ENCODE measurements at regions not wholly inside any gene's neighbourhood (a gene's known extent, or its start where the extent isn't known, plus 50 kb on each side); places are given as distances from the start of the nearest gene placed in this dataset.

GRCh38 chr15:93830221-93831080, 400.9 kb upstream of the MCTP2 start (continued):
- TF ChIP-seq ELF4 (CRISPR knock-in tag; IDR thresholded peaks at IDR 0.05; ENCODE audit: low read depth) (no peak), HMGA2 (CRISPR knock-in tag; IDR thresholded peaks at IDR 0.05) (no peak), ERG (CRISPR knock-in tag; IDR thresholded peaks at IDR 0.05) (no peak), ZSCAN18 (CRISPR knock-in tag; IDR thresholded peaks at IDR 0.05) (no peak), ATF2 (CRISPR knock-in tag; IDR thresholded peaks at IDR 0.05; ENCODE audit: borderline replicate concordance, low read depth) (no peak)
- TF ChIP-seq, protein P1, sequence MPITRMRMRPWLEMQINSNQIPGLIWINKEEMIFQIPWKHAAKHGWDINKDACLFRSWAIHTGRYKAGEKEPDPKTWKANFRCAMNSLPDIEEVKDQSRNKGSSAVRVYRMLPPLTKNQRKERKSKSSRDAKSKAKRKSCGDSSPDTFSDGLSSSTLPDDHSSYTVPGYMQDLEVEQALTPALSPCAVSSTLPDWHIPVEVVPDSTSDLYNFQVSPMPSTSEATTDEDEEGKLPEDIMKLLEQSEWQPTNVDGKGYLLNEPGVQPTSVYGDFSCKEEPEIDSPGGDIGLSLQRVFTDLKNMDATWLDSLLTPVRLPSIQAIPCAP (CRISPR knock-in tag; IDR thresholded peaks at IDR 0.05): no peak
- TF ChIP-seq, protein P2, sequence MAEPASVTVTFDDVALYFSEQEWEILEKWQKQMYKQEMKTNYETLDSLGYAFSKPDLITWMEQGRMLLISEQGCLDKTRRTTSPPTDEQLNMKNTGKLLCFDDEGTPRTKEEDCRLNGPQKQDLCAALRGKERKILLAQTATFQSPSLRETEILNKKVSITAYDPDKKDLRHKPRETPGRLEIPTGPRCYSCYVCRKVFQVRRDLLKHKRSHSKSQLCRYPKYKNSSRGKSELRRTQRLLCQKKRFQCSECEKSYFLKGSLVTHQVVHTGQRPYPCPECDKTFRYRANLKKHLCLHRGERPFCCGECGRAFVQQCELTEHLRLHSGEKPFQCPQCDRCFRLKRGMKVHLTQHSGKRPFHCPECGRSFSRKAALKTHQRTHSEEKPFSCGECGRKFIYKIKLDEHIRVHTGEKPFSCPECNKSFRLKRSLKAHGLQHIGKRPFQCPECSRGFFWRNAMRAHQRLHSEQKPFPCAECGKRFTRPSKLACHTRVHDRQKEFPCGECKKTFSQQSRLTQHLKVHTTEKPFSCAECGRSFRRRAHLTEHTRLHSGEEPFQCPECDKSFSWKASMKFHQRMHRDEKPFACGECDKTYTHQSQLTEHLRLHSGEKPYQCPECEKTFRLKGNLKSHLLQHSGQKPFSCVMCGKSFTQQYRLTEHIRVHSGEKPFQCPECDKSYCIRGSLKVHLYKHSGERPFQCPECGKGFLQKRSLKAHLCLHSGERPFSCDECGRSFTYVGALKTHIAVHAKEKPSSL (CRISPR knock-in tag; conservative IDR thresholded peaks at IDR 0.05): no peak

GRCh38 chr15:93829115-93829870, 402.1 kb upstream of the MCTP2 start:
- H3K4me3 Mint-ChIP-seq: no peak overlapping the region
- no peaks in the 10 kb centered on the region for H3K36me3 Mint-ChIP-seq
- DNase-seq (ENCODE audit: low spot score) (no peak), ATAC-seq (peak; percentile 52)
- no peaks in the 10 kb centered on the region for H3K9me3 Mint-ChIP-seq
- ChIA-PET CTCF (no interaction called here), POLR2A (interaction anchor here (0.6 kb wide), 1 partner anchor 25 kb away, joined by 3 read pairs; no protein-coding TSS in a partner anchor)
- H3K27me3 Mint-ChIP-seq (ENCODE audit: low read depth): peaks cover 5% of the 10 kb centered on the region; the same call in 1 of the 2 replicates
- peak overlapping the region; percentile 48; the same call in 1 of the 2 replicates for H3K27ac Mint-ChIP-seq
- H3K4me1 Mint-ChIP-seq: peaks cover 11% of the 10 kb centered on the region
- TF ChIP-seq, protein P3, sequence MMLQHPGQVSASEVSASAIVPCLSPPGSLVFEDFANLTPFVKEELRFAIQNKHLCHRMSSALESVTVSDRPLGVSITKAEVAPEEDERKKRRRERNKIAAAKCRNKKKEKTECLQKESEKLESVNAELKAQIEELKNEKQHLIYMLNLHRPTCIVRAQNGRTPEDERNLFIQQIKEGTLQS (CRISPR knock-in tag; conservative IDR thresholded peaks at IDR 0.05): no peak
- TF ChIP-seq ZNF416 (CRISPR knock-in tag; IDR thresholded peaks at IDR 0.05): no peak
- TF ChIP-seq, protein P4, sequence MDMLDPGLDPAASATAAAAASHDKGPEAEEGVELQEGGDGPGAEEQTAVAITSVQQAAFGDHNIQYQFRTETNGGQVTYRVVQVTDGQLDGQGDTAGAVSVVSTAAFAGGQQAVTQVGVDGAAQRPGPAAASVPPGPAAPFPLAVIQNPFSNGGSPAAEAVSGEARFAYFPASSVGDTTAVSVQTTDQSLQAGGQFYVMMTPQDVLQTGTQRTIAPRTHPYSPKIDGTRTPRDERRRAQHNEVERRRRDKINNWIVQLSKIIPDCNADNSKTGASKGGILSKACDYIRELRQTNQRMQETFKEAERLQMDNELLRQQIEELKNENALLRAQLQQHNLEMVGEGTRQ (CRISPR knock-in tag; IDR thresholded peaks at IDR 0.05): no peak
- TF ChIP-seq GABPB1 (CRISPR knock-in tag; IDR thresholded peaks at IDR 0.05): no peak
- TF ChIP-seq PRRX2 (CRISPR knock-in tag; IDR thresholded peaks at IDR 0.05): no peak
- no peak for TF ChIP-seq NR3C1 (CRISPR knock-in tag; conservative IDR thresholded peaks at IDR 0.05; ENCODE audit: low read depth)
- no peak for TF ChIP-seq ZBTB21 (CRISPR knock-in tag; IDR thresholded peaks at IDR 0.05; ENCODE audit: borderline replicate concordance)
- TF ChIP-seq AR (CRISPR knock-in tag; IDR thresholded peaks at IDR 0.05): no peak
- TF ChIP-seq, protein P5, sequence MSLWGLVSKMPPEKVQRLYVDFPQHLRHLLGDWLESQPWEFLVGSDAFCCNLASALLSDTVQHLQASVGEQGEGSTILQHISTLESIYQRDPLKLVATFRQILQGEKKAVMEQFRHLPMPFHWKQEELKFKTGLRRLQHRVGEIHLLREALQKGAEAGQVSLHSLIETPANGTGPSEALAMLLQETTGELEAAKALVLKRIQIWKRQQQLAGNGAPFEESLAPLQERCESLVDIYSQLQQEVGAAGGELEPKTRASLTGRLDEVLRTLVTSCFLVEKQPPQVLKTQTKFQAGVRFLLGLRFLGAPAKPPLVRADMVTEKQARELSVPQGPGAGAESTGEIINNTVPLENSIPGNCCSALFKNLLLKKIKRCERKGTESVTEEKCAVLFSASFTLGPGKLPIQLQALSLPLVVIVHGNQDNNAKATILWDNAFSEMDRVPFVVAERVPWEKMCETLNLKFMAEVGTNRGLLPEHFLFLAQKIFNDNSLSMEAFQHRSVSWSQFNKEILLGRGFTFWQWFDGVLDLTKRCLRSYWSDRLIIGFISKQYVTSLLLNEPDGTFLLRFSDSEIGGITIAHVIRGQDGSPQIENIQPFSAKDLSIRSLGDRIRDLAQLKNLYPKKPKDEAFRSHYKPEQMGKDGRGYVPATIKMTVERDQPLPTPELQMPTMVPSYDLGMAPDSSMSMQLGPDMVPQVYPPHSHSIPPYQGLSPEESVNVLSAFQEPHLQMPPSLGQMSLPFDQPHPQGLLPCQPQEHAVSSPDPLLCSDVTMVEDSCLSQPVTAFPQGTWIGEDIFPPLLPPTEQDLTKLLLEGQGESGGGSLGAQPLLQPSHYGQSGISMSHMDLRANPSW (CRISPR knock-in tag; conservative IDR thresholded peaks at IDR 0.05; ENCODE audit: low read depth): no peak
- no peak for TF ChIP-seq ZNF396 (CRISPR knock-in tag; IDR thresholded peaks at IDR 0.05; ENCODE audit: borderline replicate concordance)
